DOHH2 (cell line): ENCODE measurements at regions not wholly inside any gene's neighbourhood (a gene's known extent, or its start where the extent isn't known, plus 50 kb on each side); places are given as distances from the start of the nearest gene placed in this dataset.

Source experiments
- CTCF ChIP-seq: fragments of 200-600 bp; sonication (generic); IDR thresholded peaks from one replicate; pipeline ENCODE4 v1.5.1; 2014; ENCODE audit warnings: antibody characterized with exemption, mild to moderate bottlenecking, low read depth, low read length; ENCODE audit not compliant: poor library complexity, severe bottlenecking
- EZH2phosphoT487 ChIP-seq: fragments of 200-600 bp; sonication (generic); IDR thresholded peaks from 2 replicates; pipeline ENCODE4 v1.6.1; 2017; ENCODE audit warnings: borderline replicate concordance, mild to moderate bottlenecking, antibody characterized with exemption, low read length, moderate library complexity, mixed read lengths

GRCh38 chr1:187952446-187952845 lies 1123.7 kb downstream of the PLA2G4A start:
- TF ChIP-seq CTCF = no peak
- TF ChIP-seq EZH2phosphoT487 = no peak
